Pons (tissue), 1 donor: ENCODE measurements at regions not wholly inside any gene's neighbourhood (a gene's known extent, or its start where the extent isn't known, plus 50 kb on each side); places are given as distances from the start of the nearest gene placed in this dataset.

Experiments used
- DNase-seq: peaks from one replicate; pipeline ENCODE4 v3.0.0-alpha.2; 2016; ENCODE audit warnings: low spot score

DNA sequence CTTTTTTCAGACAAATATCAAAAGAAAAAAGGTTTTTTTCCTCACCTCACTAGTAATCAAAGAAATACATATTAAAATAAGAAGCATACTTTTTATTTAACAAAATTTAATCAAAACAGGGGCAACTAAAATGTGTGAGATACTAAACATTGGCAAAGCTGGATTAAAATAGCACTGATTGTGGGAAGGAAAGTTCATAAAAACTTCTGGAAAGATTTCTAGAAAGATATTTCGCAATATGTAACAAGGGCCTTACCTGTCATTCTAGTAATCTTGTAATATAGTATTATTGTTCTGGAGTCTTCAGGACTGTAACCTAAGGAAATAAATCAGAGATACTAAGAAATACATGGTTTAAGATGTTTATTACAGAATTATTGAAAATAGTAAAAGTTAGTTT is 482.5 kb downstream of the SUCLA2 start:
- no peak for DNase-seq

DNA sequence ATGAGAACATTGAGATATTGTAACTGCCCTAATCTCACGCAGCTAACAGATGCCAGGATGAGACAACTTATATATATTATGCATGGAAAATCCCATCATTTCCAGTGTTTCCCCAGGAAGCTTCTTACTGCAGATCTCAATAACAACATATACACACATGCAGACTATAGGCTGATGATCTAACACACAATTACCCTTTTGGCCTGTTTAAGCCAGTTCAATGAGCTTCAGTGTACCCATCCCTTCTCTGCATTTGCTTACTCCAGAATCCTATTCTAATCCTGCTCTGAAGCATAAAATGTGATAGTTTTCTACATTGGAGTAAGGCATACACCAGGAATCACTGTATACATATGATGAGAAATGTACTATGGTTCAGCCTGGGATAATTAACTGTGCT is 489.4 kb downstream of the SUCLA2 start:
- DNase-seq = no peak

DNA sequence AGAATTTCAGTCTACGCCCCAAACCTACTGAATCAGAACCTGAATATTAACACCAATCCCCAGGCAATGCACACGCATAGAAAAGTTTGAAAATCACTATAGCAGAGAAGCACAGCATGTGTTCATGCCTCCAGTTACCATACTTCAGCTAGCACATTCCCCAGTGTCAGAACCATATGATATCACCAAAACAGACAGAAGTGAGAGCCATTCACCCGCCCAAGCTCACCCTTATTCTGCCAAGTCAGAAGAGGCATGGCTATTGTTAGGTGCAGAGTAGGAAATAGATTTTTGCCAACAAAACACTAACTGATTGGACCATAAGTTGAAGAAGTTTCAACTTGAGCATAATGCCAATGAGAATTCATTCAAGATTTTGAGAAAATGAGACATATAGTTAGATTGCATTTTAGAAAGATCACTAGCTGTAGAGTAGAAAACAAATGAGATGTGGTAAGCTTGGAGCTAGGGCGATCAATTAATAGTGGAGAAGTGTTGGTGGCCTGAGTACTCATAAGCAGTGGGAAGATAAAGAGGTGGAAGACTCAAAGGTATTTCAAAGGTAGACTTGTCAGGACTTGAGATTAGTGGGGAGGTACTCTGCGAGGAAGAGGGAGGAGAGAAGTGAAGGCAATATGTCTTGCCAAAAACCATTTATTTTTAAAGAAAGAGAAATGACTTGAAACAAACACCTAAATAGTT is 492.4 kb downstream of the SUCLA2 start:
- DNase-seq = no peak

DNA sequence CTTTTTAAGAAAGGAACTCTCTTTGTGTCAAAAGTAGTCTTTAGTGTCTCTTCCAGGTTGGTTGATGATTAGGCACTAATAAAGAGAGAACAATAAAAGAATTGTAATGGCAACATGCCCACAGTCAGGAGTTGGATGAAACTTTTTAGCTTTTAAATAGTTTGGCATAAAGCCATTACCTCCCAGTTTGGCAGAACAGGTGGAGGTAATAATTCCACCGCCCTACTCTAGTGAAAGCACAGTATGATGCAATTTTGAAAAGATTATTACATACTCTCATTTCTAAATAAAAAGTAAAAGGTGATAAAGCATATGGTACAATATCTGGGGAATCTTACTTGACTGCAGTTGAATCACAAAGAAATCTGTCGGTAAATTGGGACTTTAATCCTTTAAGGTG is 497.6 kb downstream of the SUCLA2 start:
- DNase-seq = no peak

DNA sequence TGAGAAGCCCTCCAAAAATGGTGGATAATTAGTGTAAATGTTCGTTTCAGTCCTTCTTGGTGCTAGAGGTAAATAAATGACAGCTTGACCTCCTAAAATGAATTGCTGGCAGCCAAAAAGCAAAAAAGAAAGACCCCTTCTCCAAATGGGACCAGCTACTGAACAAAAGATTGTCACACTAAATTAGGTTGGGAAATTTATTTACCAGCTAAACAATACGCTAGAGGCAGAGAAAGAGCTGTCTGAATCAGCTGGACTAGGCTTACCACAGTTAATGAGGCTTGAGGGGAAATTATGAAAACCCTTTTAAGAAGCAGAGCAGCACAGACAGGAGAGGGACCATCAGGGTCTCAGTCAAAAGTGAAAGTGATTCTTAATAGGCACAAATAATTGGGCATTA is 498.9 kb downstream of the SUCLA2 start:
- DNase-seq = no peak

DNA sequence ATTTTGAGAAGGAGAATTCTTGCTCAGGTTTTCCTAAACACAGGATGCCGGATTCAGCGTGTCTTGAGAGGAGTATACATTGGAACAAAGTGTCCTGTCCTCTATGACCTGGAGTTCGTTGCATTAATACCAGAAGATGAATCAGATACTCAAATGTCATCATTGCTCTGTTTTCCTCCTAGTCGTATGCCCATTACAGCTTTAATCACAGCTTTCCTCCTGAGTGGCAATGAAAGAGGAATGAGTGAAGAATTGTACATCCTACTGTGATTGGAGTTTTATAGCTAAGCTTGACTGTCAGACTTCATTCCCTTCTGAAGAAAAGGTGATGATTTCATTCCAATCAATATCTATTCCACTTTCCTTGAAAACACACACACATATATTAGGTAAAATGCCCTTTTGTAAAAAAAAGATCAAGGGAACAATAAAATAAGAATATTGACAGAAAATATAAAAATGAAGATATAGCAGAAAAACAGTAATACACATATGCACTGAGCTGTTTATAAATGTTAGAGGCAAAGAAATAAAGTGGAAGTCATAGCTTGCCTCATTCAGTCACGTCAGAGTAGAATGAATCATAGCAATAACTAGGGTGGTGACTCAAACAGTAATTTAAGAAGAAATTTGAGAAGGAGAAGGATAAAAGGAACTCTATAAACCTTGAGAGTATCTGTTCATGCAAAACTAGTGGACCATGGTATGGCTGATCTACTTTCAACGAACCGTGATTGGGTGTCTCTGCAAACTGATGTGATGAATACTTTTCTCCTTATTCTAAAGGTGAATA is 501.5 kb downstream of the SUCLA2 start:
- DNase-seq = no peak

DNA sequence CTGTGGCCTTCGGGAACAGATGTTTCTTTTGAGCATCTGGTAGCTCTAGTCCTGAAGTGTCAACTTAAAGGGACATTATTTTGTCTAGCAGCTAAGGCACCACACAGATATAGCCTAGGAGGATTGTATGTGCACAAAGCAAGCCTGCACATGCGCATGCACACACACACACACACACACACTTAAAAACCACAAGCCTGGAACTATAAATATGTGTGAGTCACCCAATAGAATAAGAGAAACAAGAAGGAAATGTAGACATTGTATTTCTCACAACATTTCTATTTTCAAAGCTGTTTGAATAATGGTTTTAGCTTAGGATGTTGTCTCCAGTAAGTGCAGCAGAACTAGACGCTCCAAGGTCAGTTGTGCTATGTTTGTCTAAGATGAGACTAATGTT is 516.5 kb downstream of the SUCLA2 start:
- DNase-seq = no peak

DNA sequence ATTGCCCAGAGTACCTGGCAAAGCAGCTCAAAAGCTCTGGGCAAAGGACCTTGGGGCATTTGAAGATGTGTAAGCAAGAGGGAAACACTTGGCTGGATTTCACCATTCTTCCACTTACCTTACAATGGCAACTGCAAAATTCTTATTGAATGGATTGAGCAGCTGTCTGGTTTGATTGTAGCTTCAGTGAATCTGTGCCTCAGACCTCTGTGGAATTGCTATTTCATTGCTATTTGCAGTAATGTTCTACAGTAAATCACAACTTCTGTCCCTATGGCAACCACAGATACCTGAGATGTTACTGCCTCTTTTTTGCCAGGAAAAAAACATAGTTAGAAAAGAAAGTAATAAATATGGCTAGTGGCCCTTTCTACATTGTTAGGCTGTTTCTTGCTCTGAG is 519.5 kb downstream of the SUCLA2 start:
- DNase-seq = no peak

DNA sequence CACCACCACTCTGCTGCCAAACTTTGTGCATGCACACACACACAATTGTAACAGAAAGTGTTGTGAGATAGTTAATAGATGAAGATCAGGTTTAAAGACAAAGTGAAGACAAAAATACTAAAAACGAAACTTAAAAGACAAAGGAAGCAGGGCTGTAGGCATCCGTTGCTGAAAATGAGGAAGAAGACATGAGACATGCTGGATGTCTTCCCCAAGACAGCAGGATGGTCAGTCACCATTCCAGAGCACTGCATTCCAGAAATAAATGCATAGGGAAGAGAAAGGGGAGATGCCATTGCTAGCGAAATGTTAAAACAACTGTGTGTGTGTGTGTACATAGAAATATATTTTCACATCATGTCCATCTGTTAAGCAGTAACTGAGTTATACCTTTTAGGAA is 520.1 kb downstream of the SUCLA2 start:
- peak; percentile 56 for DNase-seq

DNA sequence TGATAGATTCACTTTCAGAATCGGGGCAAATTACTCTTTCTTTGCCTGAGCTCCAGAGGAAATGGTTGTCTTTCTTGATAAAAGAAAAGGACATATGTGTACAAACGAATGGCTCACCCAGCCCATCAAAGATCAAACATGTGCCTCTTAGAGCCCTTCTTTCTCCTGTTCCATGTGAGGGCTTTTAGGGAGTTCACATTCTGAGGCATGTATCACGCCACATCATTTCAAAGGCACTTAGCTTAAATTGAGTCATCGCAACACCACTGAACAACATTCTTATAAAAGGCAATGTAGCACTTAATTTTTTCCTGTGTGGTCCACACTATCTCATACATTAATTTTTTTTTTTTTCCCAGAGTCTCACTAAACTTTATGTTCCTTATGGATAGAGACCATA is 521.0 kb downstream of the SUCLA2 start:
- DNase-seq = no peak

DNA sequence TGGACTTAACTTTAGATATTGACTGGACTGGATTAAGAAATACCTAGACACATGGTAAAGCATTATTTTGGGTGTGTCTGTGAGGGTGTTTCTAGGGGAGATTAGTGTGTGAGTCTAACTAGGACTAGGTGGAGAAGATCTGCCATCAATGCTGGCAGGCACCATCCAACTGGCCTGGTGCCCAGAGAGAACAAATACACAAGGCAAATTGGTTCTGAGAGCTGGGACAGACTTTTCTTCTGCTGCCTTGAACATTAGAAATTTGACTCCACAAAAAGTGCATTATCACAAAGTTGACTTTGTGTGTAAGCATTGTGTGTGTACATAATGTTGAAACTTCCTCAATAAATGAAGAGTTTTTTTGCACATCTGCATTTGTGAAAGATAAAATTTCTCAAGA is 522.1 kb downstream of the SUCLA2 start:
- DNase-seq = no peak

DNA sequence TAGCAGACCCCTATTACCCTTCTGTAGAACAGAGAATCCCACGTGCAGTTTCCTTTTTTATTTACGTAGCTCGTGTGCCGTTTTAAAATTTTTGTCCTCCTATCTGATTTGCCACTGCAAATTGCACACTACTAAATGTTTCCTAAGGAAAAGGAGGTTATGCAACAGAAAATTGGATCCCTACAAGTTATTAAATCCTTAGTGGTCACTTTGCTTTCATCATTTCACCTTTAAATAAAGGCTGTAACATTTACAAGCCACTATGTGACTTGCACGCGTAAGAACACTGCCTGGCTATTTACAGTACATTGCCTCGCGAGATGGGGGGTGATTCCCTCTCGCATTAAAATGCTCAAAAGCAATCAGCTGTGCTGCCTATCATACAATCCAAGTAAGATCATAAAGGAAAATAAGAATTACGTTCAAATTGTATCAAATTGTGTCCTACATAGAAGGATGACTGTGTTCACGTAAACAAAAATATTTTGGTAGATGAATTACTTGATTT is 525.6 kb downstream of the SUCLA2 start:
- DNase-seq = no peak

DNA sequence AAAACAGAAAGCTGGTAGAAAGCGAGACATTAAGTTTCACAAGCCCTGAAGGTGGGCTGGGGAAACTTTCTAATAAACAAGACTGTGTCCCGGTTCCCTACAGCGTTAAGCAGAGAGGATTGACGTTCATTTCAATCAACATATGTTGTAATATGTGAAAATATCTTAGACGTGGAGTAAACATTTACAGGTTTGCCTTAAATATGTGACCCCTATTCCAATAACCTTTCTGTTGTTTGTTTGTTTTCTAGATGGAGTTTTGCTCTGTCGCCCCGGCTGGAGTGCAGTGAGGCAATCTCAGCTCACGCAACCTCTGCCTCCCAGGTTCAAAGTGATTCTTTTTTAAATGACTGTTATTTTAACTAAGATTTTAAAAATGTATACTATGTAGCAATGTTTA is 526.2 kb downstream of the SUCLA2 start:
- no peak for DNase-seq

DNA sequence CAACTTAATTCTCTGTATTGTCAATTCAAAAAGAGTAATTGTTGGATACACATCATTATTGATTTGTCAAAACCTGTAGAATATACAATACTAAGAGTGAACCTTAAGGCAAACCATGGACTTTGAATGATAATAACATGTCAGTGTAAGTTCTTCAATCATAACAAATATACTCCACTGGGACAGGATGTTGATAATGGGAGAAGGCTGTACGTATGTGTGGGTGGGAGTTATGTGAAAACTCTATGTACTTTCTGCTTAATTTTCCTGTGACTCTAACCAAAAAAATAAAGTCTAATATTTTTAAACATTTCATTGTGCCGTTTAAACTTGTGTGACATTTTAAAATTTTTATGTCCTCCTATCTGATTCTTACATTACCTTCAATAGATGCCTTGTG is 526.7 kb downstream of the SUCLA2 start:
- no peak for DNase-seq

DNA sequence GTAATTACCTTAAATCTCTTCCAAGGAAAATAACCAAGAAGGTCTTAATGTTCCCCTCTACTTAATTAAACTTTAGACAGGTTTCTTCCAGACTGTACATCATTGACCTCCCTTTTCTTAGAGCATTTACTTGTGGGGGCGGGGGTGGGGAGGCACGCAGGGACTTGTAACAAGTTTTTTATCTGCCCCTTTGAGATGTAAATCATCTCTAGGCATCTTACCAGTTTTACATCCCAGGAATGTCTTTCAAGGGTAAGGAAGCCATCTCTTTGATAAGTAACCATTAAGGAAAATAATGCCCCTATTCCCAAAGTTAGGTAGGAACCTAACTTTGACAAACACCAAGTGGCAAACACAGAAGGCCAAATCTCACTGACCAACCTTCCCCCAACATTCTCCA is 528.6 kb downstream of the SUCLA2 start:
- DNase-seq = no peak

DNA sequence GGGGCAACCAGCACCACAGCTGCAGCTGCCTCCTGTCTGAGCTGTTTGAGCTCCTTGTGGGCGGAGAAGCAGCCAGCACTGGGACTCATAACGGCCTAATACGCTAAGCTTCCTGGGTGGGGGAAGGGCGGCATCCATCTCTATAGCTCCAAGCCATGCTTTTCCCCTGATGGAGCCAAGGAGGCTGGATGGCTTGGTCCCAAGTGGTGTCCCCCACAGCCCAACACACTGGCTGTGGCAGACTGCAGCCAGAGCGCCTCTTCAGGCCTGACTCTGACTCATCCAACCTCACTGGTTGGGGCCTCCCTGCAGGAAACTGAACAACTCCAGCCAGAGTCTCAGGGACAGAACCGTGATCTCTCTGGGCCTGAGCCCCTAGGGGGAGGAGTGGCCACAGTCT is 537.3 kb downstream of the SUCLA2 start:
- DNase-seq = no peak

DNA sequence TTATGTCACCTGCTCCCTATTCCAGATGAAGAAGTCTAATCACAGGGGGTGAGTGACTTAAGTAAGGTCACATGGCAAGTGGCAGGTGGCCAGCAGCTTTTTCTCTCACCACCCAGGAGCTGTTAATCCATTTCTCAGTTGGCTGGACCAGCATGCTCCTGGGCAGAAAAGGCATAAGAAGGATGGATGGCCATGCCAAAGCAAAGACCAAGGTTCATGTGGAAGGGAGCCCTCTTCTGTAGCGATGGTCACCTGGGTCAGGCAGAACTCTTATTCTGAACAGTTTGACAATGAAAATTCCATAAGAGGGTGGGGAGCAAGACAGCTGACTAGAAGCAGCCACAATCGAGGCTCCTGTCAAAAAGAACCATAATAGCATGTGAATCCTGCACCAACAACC is 538.1 kb downstream of the SUCLA2 start:
- DNase-seq = no peak

DNA sequence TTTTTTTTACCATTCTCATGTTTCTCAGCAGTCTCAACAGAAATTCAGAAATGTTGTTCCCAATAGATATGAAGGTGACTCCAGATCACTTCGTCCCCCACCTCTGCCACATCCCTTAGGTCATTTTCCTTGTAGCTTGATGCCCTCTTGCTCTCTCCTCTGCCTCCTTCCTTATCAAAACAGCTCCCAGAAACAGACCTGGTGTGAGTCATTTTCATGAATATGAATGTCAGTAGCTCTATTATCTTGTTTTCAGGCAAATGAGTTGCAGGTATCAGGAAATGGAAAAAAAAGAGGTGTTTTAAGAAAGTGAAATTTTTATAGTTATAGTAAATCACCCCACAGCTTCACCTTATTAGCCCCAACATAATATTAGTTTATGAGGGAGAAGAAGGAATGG is 539.3 kb downstream of the SUCLA2 start:
- no peak for DNase-seq

DNA sequence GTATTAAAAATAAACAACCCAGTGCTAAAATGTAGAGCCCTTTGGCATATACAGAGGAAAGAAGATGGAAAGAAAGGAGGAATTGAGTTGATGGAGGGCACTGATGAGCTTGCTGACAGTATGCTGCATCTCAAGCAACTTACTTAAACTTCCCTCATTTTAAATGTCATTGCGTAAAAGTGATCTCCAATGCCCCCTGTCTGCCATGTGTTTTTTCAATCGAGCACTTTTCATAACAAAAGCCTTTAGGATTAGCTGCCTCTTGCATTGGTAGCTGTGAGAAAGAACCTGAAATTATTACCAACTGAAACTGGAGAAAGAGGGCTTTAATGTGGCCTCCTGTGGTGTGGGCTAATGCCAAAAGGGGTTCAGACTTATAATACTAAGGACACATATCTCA is 541.6 kb downstream of the SUCLA2 start:
- peak; percentile 21 for DNase-seq

DNA sequence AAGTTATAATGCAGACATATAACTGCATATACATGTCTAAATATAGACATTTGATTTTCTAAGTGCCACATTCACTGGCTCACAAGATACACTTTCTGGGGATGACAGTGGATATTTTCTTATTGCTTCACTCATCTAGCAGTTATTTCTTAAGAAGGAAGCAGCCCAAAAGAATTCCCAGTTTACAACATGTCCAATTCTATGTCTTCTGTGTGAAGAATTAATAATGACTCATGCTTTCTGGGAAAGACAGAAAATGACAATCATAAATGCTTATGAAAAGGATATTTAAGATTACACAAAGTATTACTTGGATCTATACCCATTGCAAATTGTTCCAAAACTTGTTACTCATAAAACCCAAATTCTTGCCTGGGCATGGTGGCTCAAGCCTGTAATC is 543.4 kb downstream of the SUCLA2 start:
- no peak for DNase-seq

DNA sequence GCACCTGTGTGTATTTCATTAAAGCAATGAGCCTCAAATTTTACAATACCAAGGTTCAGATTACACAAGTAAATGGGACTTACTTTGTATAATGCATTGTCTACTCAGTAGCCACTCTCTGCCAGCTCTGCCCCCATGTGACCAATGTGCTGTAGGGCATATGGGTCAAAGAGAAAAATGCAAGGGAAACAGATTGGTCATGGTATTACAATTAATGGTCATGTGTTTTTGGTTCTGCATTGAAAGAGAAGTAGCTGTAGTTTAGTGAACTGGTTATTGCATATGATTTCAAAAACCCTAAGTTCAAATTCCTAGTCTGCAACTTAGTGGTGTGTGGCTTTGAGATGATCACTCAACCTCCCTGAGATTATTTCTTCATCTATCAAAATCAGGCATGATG is 545.4 kb downstream of the SUCLA2 start:
- DNase-seq = peak; percentile 10

DNA sequence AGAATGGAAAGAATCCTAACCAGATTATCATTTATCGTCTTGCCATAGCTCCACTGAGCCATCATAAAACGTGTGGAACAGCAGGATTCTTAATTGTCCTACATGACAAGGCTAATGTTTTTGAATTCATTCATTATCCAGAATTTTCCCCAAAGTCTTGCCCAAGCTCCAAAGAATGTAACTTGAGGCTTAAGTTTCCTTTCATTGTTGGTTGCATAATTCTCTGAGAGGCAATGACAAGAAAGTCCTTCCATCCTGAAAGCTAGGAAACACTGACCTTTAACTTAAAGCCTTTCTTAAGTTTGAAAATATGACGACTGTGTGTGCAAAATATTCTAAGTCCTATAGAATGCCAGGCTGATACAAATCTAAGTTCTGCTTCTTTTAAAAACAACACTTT is 546.1 kb downstream of the SUCLA2 start:
- DNase-seq = no peak

DNA sequence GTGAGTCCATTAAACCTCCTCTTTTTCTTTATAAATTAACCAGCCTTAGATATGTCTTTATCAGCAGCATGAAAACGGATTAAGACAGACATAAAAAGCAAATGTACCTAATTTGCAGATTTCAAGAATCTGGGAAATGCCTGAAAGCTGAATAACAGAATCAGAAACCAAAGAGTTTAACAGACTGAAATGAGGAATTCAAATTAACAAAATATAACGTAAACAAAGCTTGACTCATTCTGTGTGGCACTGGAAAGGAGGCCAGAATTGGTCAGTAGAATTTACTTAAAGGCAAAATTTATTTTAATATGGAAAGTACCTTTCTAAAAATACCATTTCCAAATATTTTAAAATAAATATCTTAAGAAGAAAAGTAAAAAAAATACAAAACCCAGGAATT is 540.6 kb upstream of the HTR2A start:
- DNase-seq = no peak
